ENCODE measurements at regions not wholly inside any gene's neighbourhood (a gene's known extent, or its start where the extent isn't known, plus 50 kb on each side); places are given as distances from the start of the nearest gene placed in this dataset.
A peak's percentile ranks its signal among the peaks of the same experiment; 100 is the strongest.

- Histone ChIP-seq H3K36me3 (ENCODE audit: insufficient read depth, low read length) (no peaks in the 10 kb centered on the region), H3K27me3 (ENCODE audit: insufficient read depth, low read length, poor library complexity) (no peaks in the 10 kb centered on the region), H3K4me1 (ENCODE audit: insufficient read depth, low read length) (no peaks in the 10 kb centered on the region), H4K20me1 (ENCODE audit: insufficient read depth, low read length) (no peaks in the 10 kb centered on the region), H2AFZ (ENCODE audit: low read depth, low read length) (no peak overlapping the region), H3K9me3 (ENCODE audit: insufficient read depth, low read length, severe bottlenecking) (no peaks in the 10 kb centered on the region), H3K79me2 (ENCODE audit: insufficient read depth, low read length) (no peaks in the 10 kb centered on the region), H3K4me2 (ENCODE audit: insufficient read depth, low read length) (no peak overlapping the region), H3K9ac (ENCODE audit: low read depth, low read length) (no peak overlapping the region), H3K27ac (ENCODE audit: low read length) (no peak overlapping the region), H3K4me3 (ENCODE audit: low read depth in 1 of 2, low read length in 2 of 2) (no peak overlapping the region)
- DNase-seq (no peak), ATAC-seq (ENCODE audit: insufficient read depth, low read depth) (no peak)
- no peak for TF ChIP-seq EZH2 (IDR thresholded peaks at IDR 0.05; ENCODE audit: borderline replicate concordance, low read depth, low read length, severe bottlenecking)
- TF ChIP-seq CTCF (IDR thresholded peaks at IDR 0.05; ENCODE audit: borderline replicate concordance, extremely low read depth, low read length, poor library complexity, severe bottlenecking): no peak
Observed at GRCh38 chr12:91894911-91895310, 250.7 kb downstream of the BTG1 start.

- no peak overlapping the region for H3K27ac ChIP-seq (ENCODE audit: low read length)
- no peak overlapping the region for H3K4me3 ChIP-seq (ENCODE audit: low read depth in 1 of 2, low read length in 2 of 2)
- H3K4me2 ChIP-seq (ENCODE audit: insufficient read depth, low read length): no peak overlapping the region
- H3K9ac ChIP-seq (ENCODE audit: low read depth, low read length): no peak overlapping the region
- no peaks in the 10 kb centered on the region for H3K4me1 ChIP-seq (ENCODE audit: insufficient read depth, low read length)
- no peaks in the 10 kb centered on the region for H3K27me3 ChIP-seq (ENCODE audit: insufficient read depth, low read length, poor library complexity)
- H3K79me2 ChIP-seq (ENCODE audit: insufficient read depth, low read length): no peaks in the 10 kb centered on the region
- no peak for DNase-seq
- no peaks in the 10 kb centered on the region for H3K9me3 ChIP-seq (ENCODE audit: insufficient read depth, low read length, severe bottlenecking)
- H2AFZ ChIP-seq (ENCODE audit: low read depth, low read length): no peak overlapping the region
- no peaks in the 10 kb centered on the region for H4K20me1 ChIP-seq (ENCODE audit: insufficient read depth, low read length)
- TF ChIP-seq EZH2 (IDR thresholded peaks at IDR 0.05; ENCODE audit: borderline replicate concordance, low read depth, low read length, severe bottlenecking) (no peak), CTCF (IDR thresholded peaks at IDR 0.05; ENCODE audit: borderline replicate concordance, extremely low read depth, low read length, poor library complexity, severe bottlenecking) (no peak)
- no peak for ATAC-seq (ENCODE audit: insufficient read depth, low read depth)
- no peaks in the 10 kb centered on the region for H3K36me3 ChIP-seq (ENCODE audit: insufficient read depth, low read length)
Observed at GRCh38 chr12:91893476-91893875, 252.2 kb downstream of the BTG1 start.

GRCh38 chr12:91892081-91892855 is 253.4 kb downstream of the BTG1 start:
- no peak overlapping the region for H3K9ac ChIP-seq (ENCODE audit: low read depth, low read length)
- 0 out of 2 replicates have a peak overlapping the region, but pooled peaks have one; percentile 35 for H2AFZ ChIP-seq (ENCODE audit: low read depth, low read length)
- no peaks in the 10 kb centered on the region for H3K27me3 ChIP-seq (ENCODE audit: insufficient read depth, low read length, poor library complexity)
- no peaks in the 10 kb centered on the region for H3K9me3 ChIP-seq (ENCODE audit: insufficient read depth, low read length, severe bottlenecking)
- H3K4me2 ChIP-seq (ENCODE audit: insufficient read depth, low read length): no peak overlapping the region
- H3K27ac ChIP-seq (ENCODE audit: low read length): no peak overlapping the region
- ATAC-seq (ENCODE audit: insufficient read depth, low read depth) (no peak), DNase-seq (no peak)
- H4K20me1 ChIP-seq (ENCODE audit: insufficient read depth, low read length): no peaks in the 10 kb centered on the region
- H3K36me3 ChIP-seq (ENCODE audit: insufficient read depth, low read length): no peaks in the 10 kb centered on the region
- no peaks in the 10 kb centered on the region for H3K4me1 ChIP-seq (ENCODE audit: insufficient read depth, low read length)
- no peak overlapping the region for H3K4me3 ChIP-seq (ENCODE audit: low read depth in 1 of 2, low read length in 2 of 2)
- TF ChIP-seq EZH2 (IDR thresholded peaks at IDR 0.05; ENCODE audit: borderline replicate concordance, low read depth, low read length, severe bottlenecking): no peak
- no peak for TF ChIP-seq CTCF (IDR thresholded peaks at IDR 0.05; ENCODE audit: borderline replicate concordance, extremely low read depth, low read length, poor library complexity, severe bottlenecking)
- H3K79me2 ChIP-seq (ENCODE audit: insufficient read depth, low read length): no peaks in the 10 kb centered on the region
